HG02885 (cell line): ENCODE measurements at regions not wholly inside any gene's neighbourhood (a gene's known extent, or its start where the extent isn't known, plus 50 kb on each side); places are given as distances from the start of the nearest gene placed in this dataset.

Experiments used
- ATAC-seq: cut with Tn5 transposase; IDR thresholded peaks from one replicate; pipeline ENCODE4 v1.9.1; 2021; ENCODE audit warnings: mild to moderate bottlenecking; ENCODE audit not compliant: unreplicated experiment, poor library complexity

DNA sequence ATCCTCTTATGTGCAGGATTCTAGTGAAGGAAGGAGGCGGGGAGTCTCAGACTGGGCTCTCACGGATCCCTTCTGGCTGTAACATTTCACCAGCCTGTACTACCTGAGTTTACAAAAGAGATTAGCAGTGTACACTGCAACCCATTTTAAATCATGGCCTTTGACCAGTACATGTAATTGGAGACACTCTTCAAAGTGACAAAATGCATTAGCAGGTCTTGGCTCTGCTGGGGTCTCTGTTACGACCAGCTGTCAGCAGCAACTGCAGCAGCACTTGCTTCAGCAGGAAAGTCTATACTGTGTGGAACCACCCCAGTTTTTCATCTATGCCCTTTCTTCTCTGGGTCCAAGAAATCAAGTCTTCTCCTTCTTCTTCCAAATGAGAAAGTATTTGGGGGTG lies 322.8 kb upstream of the ASIC2 start:
- ATAC-seq, result no peak

- no peak for ATAC-seq
Observed at GRCh38 chr17:33623841-33624240, 330.7 kb upstream of the ASIC2 start.

DNA sequence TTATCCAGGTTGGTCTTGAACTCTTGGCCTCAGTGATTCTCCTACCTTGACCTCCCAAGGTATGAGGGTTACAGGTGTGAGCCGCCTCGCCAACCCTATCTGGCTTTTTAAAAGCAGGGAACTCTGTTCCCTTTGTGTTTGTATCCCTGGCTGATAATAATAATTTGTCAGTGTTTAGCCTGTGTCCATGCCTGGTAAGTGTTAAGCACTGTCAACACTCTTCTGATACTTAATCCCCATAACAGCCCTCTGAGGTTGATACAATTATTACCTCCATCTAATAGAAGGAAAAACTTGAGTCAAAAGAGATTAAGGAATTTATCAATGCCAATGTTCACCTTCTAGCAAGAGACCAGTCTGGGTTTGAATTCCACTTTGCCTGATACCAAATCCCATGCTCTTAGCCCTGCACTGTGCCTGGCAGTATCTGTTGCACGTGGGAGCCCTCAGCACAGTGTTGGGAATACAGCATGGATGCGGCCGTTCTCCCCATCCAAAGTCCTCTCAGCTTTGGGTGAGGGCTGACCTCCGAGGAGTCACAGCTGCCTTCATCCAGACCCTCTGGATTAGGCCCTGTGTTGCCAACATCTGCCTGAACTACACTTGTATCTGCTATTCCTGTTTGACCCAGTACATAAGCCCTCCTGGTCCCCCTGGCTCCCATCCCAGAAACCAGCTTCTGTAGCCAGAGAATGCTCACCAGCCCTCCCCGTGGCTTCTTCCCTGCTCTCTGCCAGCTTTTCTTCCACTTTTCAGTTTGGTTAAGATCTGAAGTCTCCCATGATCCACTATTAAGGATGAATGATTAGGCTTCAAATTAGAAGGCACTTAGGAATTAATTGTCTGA lies 335.6 kb upstream of the ASIC2 start:
- ATAC-seq, result no peak

DNA sequence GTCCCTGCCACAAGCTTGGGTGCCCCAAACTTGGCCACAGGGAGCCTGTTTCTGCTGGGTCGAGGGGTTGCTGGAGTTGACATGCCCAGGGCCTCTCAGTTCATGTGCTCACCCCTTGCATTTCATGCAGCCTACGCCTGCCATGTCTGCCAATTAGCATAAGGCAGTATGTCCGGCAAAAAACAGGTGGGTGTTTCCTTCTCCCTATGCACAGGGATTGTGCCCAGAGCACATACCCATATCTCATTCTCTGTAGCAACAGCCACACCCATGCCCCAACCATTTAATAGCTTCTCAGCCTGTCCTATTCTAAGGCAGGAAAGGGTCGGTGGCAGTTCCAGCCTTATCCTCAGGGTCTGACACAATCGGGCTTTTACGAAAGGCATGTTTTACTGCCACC lies 340.4 kb upstream of the ASIC2 start:
- no peak for ATAC-seq

- ATAC-seq, result no peak
Observed at GRCh38 chr17:33637534-33637933, 344.4 kb upstream of the ASIC2 start.

- ATAC-seq, result no peak
Observed at GRCh38 chr17:33639103-33639880, 346.2 kb upstream of the ASIC2 start.

DNA sequence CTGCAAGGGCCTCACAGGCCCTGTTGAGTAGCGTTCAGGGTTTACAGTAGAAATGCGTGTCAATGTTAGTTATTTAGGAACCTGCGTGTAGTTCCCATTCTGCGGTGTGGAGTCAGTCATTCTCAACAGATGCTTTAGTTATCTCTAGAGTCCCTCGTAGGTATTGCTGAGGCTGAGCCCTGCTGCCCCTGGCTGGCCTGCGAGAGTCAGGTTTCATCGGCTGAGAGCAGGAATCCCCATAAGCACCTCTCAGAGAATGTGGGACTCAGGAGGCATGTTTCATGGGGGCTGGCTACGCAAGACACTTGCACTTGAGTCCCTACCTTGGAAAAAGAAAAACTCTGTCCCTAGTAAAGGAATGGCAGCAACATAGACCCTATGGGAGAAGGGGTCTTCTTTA lies 347.5 kb upstream of the ASIC2 start:
- ATAC-seq, result no peak

GRCh38 chr17:33642002-33642401 lies 348.9 kb upstream of the ASIC2 start:
- ATAC-seq, result no peak

DNA sequence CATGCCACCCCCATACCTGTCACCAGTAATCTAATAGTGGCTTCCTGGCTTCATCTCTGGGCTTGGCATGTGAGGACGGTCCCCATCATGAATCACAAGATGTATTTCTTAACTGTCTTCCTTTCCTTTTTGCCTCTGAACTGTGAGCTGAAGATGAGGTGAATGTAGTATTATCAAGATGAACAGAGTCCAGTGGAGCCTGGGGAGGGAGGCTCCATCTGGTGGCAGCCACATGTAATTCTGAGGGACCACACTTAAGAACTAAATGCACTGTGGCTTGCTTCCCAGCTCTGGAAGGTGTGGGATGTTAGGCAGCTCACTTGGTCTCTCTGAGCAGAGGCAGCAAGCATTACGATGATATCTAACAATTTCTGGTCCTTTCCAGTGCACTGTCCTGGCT lies 354.9 kb upstream of the ASIC2 start:
- ATAC-seq, result no peak

GRCh38 chr17:33650304-33650703 lies 357.2 kb upstream of the ASIC2 start:
- no peak for ATAC-seq

- ATAC-seq, result no peak
Observed at GRCh38 chr17:33651686-33652085, 358.6 kb upstream of the ASIC2 start.

GRCh38 chr17:33652731-33653398 lies 359.8 kb upstream of the ASIC2 start:
- ATAC-seq, result no peak

DNA sequence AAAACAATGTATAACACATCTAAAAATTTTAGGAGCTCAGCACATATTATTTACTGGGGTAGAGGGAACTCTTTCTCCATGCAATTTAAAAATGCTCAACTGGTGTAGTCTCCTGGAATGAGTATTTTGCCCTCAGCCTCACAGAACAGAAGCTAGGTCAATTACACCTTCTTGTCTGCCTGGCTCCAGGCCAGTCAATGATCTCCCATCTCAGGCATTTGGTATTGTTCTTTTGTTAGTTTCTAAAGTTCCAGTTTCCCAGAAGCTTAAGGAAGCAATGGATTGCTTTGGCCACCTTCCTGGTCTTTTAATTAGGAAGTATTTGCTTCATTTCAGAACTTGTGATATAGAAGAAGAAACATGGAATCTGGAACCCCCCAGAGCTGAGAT lies 360.3 kb upstream of the ASIC2 start:
- ATAC-seq, result no peak

- no peak for ATAC-seq
Observed at GRCh38 chr17:33657181-33657580, 364.1 kb upstream of the ASIC2 start.

DNA sequence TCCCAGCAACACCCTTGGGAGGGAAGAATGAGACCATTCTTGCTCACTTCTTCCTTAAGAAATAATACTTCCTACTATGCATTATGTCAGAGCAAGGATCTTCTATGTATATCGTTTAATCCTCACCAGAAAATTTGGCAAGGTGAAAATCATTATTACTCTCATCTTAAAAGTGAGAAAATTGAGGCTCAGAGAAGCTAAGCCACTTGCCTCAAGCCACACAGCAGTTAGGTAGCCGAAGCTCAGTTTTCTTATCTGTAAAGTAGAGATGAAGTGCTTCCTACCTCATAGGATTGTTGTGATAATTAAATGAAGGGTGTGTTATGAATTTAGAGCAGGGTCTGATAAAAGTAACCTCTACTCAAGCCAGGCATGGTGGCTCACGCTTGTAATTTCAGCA lies 368.9 kb upstream of the ASIC2 start:
- no peak for ATAC-seq

DNA sequence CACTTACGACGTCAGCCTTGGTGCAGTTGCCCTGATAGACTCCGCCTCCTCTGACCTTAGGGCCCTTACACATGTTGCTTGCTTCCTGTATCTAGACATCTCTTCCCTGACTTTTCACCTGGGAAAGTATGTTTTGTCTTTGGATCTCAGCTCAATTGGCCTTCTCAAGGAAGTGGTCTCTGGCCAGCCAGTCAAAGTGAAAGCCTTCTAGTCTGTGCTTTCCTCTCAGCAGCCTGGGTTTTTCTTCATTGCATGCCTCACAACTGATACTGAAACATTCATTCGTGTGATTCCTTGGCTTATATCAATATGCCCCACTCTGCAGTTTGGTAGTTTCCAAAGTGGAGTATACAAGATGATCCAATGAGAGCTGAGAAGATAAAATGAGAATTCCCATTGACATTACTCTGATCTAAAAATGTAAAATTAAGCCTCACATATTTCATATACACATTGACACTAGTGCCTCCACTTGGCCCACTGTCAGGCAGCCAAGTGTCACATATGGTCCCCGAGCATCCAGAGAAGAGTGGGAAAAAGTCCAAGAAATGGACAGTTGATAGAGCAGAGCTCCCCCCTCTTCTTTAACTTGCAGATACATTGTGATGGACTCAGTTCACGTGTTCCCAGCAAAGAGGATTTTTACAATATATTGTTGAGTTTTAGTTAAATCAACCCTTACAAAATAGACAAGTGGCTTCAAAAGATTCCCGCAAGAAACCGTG lies 371.2 kb upstream of the ASIC2 start:
- ATAC-seq, result no peak

DNA sequence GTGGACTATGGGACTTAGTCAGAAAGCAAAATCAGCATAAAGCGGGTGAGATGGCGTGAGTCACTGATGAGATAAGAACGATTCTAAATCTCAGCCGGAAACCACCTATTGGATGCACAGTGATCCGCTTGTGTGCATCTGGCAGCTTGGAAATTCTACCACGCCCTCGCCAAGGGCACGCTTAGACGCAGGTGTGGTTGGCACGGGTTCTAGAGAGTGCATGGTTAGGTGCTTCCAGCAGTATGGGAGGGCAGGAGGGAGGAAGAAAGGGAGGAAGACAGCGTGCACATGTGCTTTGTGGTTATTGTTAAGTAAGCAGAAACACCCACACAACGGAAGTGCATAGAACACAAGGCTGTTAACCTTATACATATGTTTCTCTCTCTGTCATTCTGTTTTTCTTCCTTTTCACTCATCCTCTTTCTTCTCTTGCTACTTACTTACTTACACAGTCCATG lies 374.0 kb upstream of the ASIC2 start:
- peak; percentile 71 for ATAC-seq

- peak; percentile 17 for ATAC-seq
Observed at GRCh38 chr17:33667671-33668070, 374.6 kb upstream of the ASIC2 start.

- no peak for ATAC-seq
Observed at GRCh38 chr17:33668516-33668915, 375.4 kb upstream of the ASIC2 start.

DNA sequence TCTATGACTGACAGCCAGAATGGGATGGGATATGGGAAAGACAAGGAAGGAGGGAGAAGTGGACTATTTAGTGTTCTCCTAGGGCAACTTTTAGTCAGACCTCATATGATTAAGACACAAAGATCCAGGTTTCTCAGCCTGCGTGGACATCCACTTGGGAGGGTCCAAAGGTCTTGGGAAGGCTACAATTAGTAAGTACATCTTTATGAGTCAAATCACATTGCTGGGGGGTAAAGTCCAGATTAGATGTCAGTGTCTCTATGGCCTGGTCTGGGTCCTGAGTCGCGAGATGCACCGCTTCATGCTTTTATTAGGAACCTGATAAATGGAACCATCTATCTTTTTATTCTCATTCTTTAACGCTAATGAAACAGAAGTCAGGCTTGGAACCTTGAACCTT lies 378.4 kb upstream of the ASIC2 start:
- no peak for ATAC-seq
